HEK293 (cell line): ENCODE measurements at regions not wholly inside any gene's neighbourhood (a gene's known extent, or its start where the extent isn't known, plus 50 kb on each side); places are given as distances from the start of the nearest gene placed in this dataset.

Experiments
- CTCF ChIA-PET: fragments of 350-600 bp; formaldehyde crosslinking; extraction: SDS; loops from one replicate; lab custom pipeline; 2021; ENCODE audit warnings: antibody characterized with exemption; lab: Yijun Ruan, JAX
- POLR2A ChIA-PET: fragments of 300-600 bp; formaldehyde crosslinking; extraction: SDS; loops from one replicate; lab custom pipeline; 2020; ENCODE audit warnings: antibody characterized with exemption, inconsistent platforms; lab: Yijun Ruan, JAX
- H3K27ac ChIP-seq: fragments of 200-500 bp; sonication (Bioruptor generic); 2 replicates; pipeline ENCODE4 v1.5.1; 2014; ENCODE audit warnings: low read depth, low read length, control low read depth, inconsistent platforms; ENCODE audit errors: extremely low read depth
- H3K36me3 ChIP-seq, 2 experiments: fragments of 200-500 bp in 1 of 2; sonication (Bioruptor generic) in 1 of 2; 1 replicate in 1 of 2; 2 replicates in 1 of 2; pipeline ENCODE4 v1.5.1; 2014 to 2017; ENCODE audit warnings: inconsistent platforms in 2 of 2, low read length in 2 of 2; ENCODE audit not compliant: control insufficient read depth in 2 of 2, insufficient read depth in 1 of 2
- H3K4me1 ChIP-seq: fragments of 200-500 bp; sonication (Bioruptor generic); 2 replicates; pipeline ENCODE4 v1.5.1; 2014; ENCODE audit warnings: mild to moderate bottlenecking, low read length, inconsistent platforms; ENCODE audit not compliant: control insufficient read depth, insufficient read depth
- H3K4me3 ChIP-seq: 2 replicates; pipeline ENCODE4 v1.5.1; 2011; ENCODE audit warnings: low read depth, mild to moderate bottlenecking, control low read depth, low read length, moderate library complexity
- H3K9me3 ChIP-seq: fragments of 200-500 bp; sonication (Bioruptor generic); 2 replicates; pipeline ENCODE4 v1.5.1; 2014; ENCODE audit warnings: low read depth, low read length, inconsistent platforms; ENCODE audit not compliant: control insufficient read depth, insufficient read depth
- IKZF3 ChIP-seq: fragments of 450-650 bp; IDR thresholded peaks from 2 replicates; pipeline ENCODE4 v1.5.0; 2018; ENCODE audit warnings: missing biosample characterization, mild to moderate bottlenecking, missing genetic modification characterization, moderate library complexity
- KLF8 ChIP-seq: fragments of 450-650 bp; formaldehyde crosslinking; IDR thresholded peaks from 2 replicates; pipeline ENCODE4 v1.5.1; 2016; ENCODE audit warnings: missing biosample characterization, missing genetic modification characterization
- PATZ1 ChIP-seq: fragments of 450-650 bp; formaldehyde crosslinking; IDR thresholded peaks from 2 replicates; pipeline ENCODE4 v1.5.1; 2016; ENCODE audit warnings: missing biosample characterization, missing genetic modification characterization
- TRIM28 ChIP-seq: IDR thresholded peaks from 2 replicates; pipeline ENCODE4 v1.6.1; 2011; ENCODE audit warnings: low read length, control low read depth, borderline replicate concordance
- ZNF121 ChIP-seq: fragments of 450-650 bp; formaldehyde crosslinking; IDR thresholded peaks from 2 replicates; pipeline ENCODE4 v1.5.1; 2016; ENCODE audit warnings: missing biosample characterization, missing genetic modification characterization
- ZNF184 ChIP-seq: fragments of 450-650 bp; IDR thresholded peaks from 2 replicates; pipeline ENCODE4 v1.5.1; 2018; ENCODE audit warnings: missing biosample characterization, mild to moderate bottlenecking, missing genetic modification characterization
- ZNF311 ChIP-seq: fragments of 450-650 bp; formaldehyde crosslinking; IDR thresholded peaks from 2 replicates; pipeline ENCODE4 v1.5.1; 2017; ENCODE audit warnings: missing biosample characterization, missing genetic modification characterization, borderline replicate concordance
- ZNF473 ChIP-seq: fragments of 450-650 bp; formaldehyde crosslinking; IDR thresholded peaks from 2 replicates; pipeline ENCODE4 v1.5.1; 2017; ENCODE audit warnings: missing biosample characterization, missing genetic modification characterization
- ZNF580 ChIP-seq: fragments of 450-650 bp; formaldehyde crosslinking; IDR thresholded peaks from 2 replicates; pipeline ENCODE4 v1.5.1; 2016; ENCODE audit warnings: missing biosample characterization, missing genetic modification characterization
- ZNF624 ChIP-seq: fragments of 450-650 bp; formaldehyde crosslinking; IDR thresholded peaks from 2 replicates; pipeline ENCODE4 v1.5.1; 2017; ENCODE audit warnings: missing biosample characterization, missing genetic modification characterization
- ZNF837 ChIP-seq: fragments of 450-650 bp; formaldehyde crosslinking; IDR thresholded peaks from 2 replicates; pipeline ENCODE4 v1.5.1; 2016; ENCODE audit warnings: missing biosample characterization, missing genetic modification characterization
- ZSCAN30 ChIP-seq: fragments of 450-650 bp; IDR thresholded peaks from 2 replicates; pipeline ENCODE4 v1.5.1; 2018; ENCODE audit warnings: missing biosample characterization, mild to moderate bottlenecking, missing genetic modification characterization, moderate library complexity
- TF ChIP-seq, protein P1 (sequence below): fragments of 450-650 bp; formaldehyde crosslinking; IDR thresholded peaks from 2 replicates; pipeline ENCODE4 v1.5.1; 2016; ENCODE audit warnings: missing biosample characterization, missing genetic modification characterization, low read depth
- TF ChIP-seq, protein P2 (sequence below): fragments of 450-650 bp; formaldehyde crosslinking; optimal IDR thresholded peaks from 2 replicates; pipeline ENCODE3; 2016; ENCODE audit warnings: missing biosample characterization, mild to moderate bottlenecking, missing genetic modification characterization
- TF ChIP-seq, protein P3 (sequence below): fragments of 450-650 bp; formaldehyde crosslinking; IDR thresholded peaks from 2 replicates; pipeline ENCODE4 v1.5.1; 2016; ENCODE audit warnings: missing biosample characterization, missing genetic modification characterization
- TF ChIP-seq, protein P4 (sequence below): fragments of 450-650 bp; IDR thresholded peaks from 2 replicates; pipeline ENCODE4 v1.5.1; 2018; ENCODE audit warnings: missing biosample characterization, missing genetic modification characterization

DNA sequence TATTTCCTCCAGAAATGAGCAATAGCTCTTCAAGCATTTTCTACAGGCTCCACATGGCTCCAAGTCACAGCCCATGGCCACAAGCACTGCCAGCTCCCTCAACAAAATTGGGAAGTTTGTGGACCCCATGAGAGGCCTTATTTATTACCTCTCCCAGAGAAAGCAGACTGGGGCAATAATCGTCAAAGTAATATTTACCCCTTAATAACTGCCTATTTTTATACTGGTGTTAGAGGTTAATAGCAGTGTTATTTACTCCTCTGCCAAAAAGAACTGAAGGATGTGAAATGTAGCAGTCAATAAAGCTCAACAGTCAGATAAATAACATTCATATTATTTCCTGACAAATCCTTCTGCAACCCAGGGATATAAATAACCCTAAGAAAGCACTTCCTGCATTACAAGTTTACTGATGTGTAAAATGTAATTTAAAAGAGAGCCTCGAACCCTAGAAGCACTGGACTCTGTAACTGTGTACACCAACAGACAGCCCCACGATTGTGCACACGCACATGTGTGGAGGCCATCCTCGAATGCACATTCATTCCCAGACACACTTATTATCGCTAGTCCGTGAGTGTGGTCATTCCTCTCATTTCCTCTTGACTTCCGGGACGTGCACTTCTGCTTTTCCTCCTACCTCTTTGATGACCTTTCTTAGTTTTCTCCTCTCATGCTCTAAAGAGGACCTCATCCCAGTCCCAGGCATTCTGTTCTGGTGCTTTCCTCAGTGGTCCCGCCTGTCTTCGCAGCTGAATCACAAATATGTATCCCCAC, 157.4 kb downstream of the EVX1 start:
- POLR2A ChIA-PET, result no interaction called here
- H3K36me3 ChIP-seq, result no peaks in the 10 kb centered on the region
- no peaks in the 10 kb centered on the region for H3K9me3 ChIP-seq
- H3K4me3 ChIP-seq, result no peak overlapping the region
- H3K4me1 ChIP-seq, result no peaks in the 10 kb centered on the region
- no peak for TF ChIP-seq ZNF473 (tag by site-specific recombination)
- TF ChIP-seq ZNF184 (tag by site-specific recombination), result no peak
- TF ChIP-seq, protein P1, sequence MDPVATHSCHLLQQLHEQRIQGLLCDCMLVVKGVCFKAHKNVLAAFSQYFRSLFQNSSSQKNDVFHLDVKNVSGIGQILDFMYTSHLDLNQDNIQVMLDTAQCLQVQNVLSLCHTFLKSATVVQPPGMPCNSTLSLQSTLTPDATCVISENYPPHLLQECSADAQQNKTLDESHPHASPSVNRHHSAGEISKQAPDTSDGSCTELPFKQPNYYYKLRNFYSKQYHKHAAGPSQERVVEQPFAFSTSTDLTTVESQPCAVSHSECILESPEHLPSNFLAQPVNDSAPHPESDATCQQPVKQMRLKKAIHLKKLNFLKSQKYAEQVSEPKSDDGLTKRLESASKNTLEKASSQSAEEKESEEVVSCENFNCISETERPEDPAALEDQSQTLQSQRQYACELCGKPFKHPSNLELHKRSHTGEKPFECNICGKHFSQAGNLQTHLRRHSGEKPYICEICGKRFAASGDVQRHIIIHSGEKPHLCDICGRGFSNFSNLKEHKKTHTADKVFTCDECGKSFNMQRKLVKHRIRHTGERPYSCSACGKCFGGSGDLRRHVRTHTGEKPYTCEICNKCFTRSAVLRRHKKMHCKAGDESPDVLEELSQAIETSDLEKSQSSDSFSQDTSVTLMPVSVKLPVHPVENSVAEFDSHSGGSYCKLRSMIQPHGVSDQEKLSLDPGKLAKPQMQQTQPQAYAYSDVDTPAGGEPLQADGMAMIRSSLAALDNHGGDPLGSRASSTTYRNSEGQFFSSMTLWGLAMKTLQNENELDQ, result no peak
- TF ChIP-seq ZNF121 (tag by site-specific recombination), result no peak
- TF ChIP-seq, protein P2, sequence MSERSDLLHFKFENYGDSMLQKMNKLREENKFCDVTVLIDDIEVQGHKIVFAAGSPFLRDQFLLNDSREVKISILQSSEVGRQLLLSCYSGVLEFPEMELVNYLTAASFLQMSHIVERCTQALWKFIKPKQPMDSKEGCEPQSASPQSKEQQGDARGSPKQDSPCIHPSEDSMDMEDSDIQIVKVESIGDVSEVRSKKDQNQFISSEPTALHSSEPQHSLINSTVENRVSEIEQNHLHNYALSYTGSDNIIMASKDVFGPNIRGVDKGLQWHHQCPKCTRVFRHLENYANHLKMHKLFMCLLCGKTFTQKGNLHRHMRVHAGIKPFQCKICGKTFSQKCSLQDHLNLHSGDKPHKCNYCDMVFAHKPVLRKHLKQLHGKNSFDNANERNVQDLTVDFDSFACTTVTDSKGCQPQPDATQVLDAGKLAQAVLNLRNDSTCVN, result no peak
- TF ChIP-seq ZSCAN30 (tag by site-specific recombination), result no peak
- no peak for TF ChIP-seq ZNF837
- TF ChIP-seq IKZF3, result no peak
- no peak for TF ChIP-seq ZNF624 (tag by site-specific recombination)
- TF ChIP-seq ZNF580, result no peak
- TF ChIP-seq KLF8 (tag by site-specific recombination), result no peak
- TF ChIP-seq, protein P3, sequence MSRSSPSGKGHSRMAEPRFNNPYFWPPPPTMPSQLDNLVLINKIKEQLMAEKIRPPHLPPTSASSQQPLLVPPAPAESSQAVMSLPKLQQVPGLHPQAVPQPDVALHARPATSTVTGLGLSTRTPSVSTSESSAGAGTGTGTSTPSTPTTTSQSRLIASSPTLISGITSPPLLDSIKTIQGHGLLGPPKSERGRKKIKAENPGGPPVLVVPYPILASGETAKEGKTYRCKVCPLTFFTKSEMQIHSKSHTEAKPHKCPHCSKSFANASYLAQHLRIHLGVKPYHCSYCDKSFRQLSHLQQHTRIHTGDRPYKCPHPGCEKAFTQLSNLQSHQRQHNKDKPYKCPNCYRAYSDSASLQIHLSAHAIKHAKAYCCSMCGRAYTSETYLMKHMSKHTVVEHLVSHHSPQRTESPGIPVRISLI (tag by site-specific recombination), result no peak
- TF ChIP-seq TRIM28, result no peak
- TF ChIP-seq ZNF311 (tag by site-specific recombination), result no peak
- TF ChIP-seq, protein P4, sequence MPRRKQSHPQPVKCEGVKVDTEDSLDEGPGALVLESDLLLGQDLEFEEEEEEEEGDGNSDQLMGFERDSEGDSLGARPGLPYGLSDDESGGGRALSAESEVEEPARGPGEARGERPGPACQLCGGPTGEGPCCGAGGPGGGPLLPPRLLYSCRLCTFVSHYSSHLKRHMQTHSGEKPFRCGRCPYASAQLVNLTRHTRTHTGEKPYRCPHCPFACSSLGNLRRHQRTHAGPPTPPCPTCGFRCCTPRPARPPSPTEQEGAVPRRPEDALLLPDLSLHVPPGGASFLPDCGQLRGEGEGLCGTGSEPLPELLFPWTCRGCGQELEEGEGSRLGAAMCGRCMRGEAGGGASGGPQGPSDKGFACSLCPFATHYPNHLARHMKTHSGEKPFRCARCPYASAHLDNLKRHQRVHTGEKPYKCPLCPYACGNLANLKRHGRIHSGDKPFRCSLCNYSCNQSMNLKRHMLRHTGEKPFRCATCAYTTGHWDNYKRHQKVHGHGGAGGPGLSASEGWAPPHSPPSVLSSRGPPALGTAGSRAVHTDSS (tag by site-specific recombination), result no peak
- CTCF ChIA-PET, result no interaction called here
- no peak overlapping the region for H3K27ac ChIP-seq

DNA sequence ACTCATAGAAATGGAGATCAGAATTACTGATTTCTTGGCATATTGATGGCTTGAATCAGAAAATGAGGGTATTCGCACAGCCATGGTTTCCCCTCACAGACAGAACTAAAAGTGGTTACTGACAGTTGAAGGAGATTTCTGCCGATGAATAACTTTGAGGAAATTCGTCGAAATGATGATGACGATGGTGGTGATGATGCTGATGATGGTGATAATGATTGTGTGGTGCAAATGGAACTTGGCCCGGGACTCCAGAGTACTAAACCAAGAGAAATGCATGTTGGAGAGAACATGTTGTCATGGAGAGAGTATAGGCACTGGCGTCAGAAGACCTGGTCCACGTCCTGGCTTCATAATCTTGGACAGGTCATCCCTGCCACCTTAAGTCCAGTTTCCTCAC, 163.2 kb downstream of the EVX1 start:
- no peaks in the 10 kb centered on the region for H3K9me3 ChIP-seq
- no peak overlapping the region for H3K4me3 ChIP-seq
- ChIA-PET POLR2A (no interaction called here), CTCF (no interaction called here)
- H3K27ac ChIP-seq, result no peak overlapping the region
- no peaks in the 10 kb centered on the region for H3K36me3 ChIP-seq
- peaks cover 6% of the 10 kb centered on the region; the same call in 1 of the 2 replicates for H3K4me1 ChIP-seq
- TF ChIP-seq PATZ1 (tag by site-specific recombination), result no peak
- TF ChIP-seq, protein P4 (tag by site-specific recombination), result peak; percentile 53
